Panc1 (cell line): ENCODE measurements at regions not wholly inside any gene's neighbourhood (a gene's known extent, or its start where the extent isn't known, plus 50 kb on each side); places are given as distances from the start of the nearest gene placed in this dataset.

Source experiments
- ATAC-seq: fragments of 200-7000 bp; cut with Tn5 transposase; 2 replicates; pipeline ENCODE4 v1.9.1; 2020; ENCODE audit warnings: mild to moderate bottlenecking, moderate library complexity
- BruUV-seq: library from RNA; stranded (reverse); fragments of 400-500 nt; replicated peaks from 2 replicates; lab custom pipeline; 2021; lab: Mats Ljungman, UMichigan
- CTCF ChIA-PET: fragments of 300-600 bp; sonication (Branson Sonifier 250); formaldehyde crosslinking; loops from one replicate; lab custom pipeline; 2022; ENCODE audit warnings: antibody characterized with exemption; lab: Charles Lee
- POLR2A ChIA-PET: fragments of 300-600 bp; sonication (Branson Sonifier 250); formaldehyde crosslinking; loops from one replicate; lab custom pipeline; 2022; ENCODE audit warnings: antibody characterized with exemption; lab: Charles Lee
- DNase-seq: peaks from one replicate; pipeline ENCODE4 v3.0.0-alpha.2; 2010; ENCODE audit warnings: low read depth, low spot score
- H3K27ac ChIP-seq: 2 replicates; pipeline ENCODE4 v1.5.1; 2011; ENCODE audit warnings: mild to moderate bottlenecking, low read length, inconsistent platforms
- H3K27me3 ChIP-seq: fragments of 200-500 bp; sonication (Bioruptor generic); 2 replicates; pipeline ENCODE4 v1.6.0; 2014; ENCODE audit warnings: low read length, inconsistent platforms; ENCODE audit not compliant: control insufficient read depth, insufficient read depth
- H3K36me3 ChIP-seq: fragments of 200-500 bp; sonication (Bioruptor generic); 2 replicates; pipeline ENCODE4 v1.5.1; 2014; ENCODE audit warnings: inconsistent platforms, mild to moderate bottlenecking, low read length, moderate library complexity; ENCODE audit not compliant: control insufficient read depth, insufficient read depth
- H3K4me1 ChIP-seq: 2 replicates; pipeline ENCODE4 v1.5.1; 2011; ENCODE audit warnings: inconsistent platforms, mild to moderate bottlenecking, low read length, moderate library complexity; ENCODE audit not compliant: control insufficient read depth, insufficient read depth
- H3K4me3 ChIP-seq, 2 experiments: 2 replicates each; pipeline ENCODE4 v1.5.1; 2011 to 2012; ENCODE audit warnings: low read depth in 2 of 2, low read length in 2 of 2, mild to moderate bottlenecking in 2 of 2, inconsistent platforms in 1 of 2, moderate library complexity in 1 of 2
- H3K9me3 ChIP-seq: fragments of 200-500 bp; sonication (Bioruptor generic); 2 replicates; pipeline ENCODE4 v1.5.1; 2014; ENCODE audit warnings: low read depth, mild to moderate bottlenecking, inconsistent platforms, low read length, moderate library complexity; ENCODE audit not compliant: control insufficient read depth, insufficient read depth
- POLR2AphosphoS5 ChIP-seq: IDR thresholded peaks from 2 replicates; pipeline ENCODE4 v1.6.1; 2012; ENCODE audit warnings: mild to moderate bottlenecking, low read depth, low read length, moderate library complexity
- SIN3A ChIP-seq: IDR thresholded peaks from 2 replicates; pipeline ENCODE4 v1.6.1; 2012; ENCODE audit warnings: low read depth, mild to moderate bottlenecking, low read length, moderate library complexity, borderline replicate concordance; ENCODE audit not compliant: insufficient read depth
- TCF7L2 ChIP-seq: IDR thresholded peaks from 2 replicates; pipeline ENCODE4 v1.6.1; 2011; ENCODE audit warnings: mild to moderate bottlenecking, low read depth, low read length, inconsistent platforms
- in situ Hi-C: cut with HindIII; loops from 2 replicates; pipeline ENCODE4 v1.10.0; 2016; ENCODE audit warnings: low sequenced_read_pairs, low pct_unique_long_range_greater_than_20kb
- intact Hi-C: fragments of 100-400 bp; cut with micrococcal nuclease; formaldehyde crosslinking; loops from one replicate; pipeline ENCODE4 v1.10.0; 2022; ENCODE audit not compliant: unreplicated experiment
- TF ChIP-seq, protein P1 (sequence below): fragments of 450-650 bp; IDR thresholded peaks from 2 replicates; pipeline ENCODE4 v1.5.1; 2017; ENCODE audit warnings: mild to moderate bottlenecking
- TF ChIP-seq, protein P2 (sequence below), 2 experiments: IDR thresholded peaks; 2 replicates each; pipeline ENCODE4 v1.6.1; 2011 to 2012; ENCODE audit warnings: low read depth in 2 of 2, control low read depth in 1 of 2, low read length in 1 of 2, mild to moderate bottlenecking in 1 of 2, moderate library complexity in 1 of 2; ENCODE audit not compliant: insufficient read depth in 1 of 2

DNA sequence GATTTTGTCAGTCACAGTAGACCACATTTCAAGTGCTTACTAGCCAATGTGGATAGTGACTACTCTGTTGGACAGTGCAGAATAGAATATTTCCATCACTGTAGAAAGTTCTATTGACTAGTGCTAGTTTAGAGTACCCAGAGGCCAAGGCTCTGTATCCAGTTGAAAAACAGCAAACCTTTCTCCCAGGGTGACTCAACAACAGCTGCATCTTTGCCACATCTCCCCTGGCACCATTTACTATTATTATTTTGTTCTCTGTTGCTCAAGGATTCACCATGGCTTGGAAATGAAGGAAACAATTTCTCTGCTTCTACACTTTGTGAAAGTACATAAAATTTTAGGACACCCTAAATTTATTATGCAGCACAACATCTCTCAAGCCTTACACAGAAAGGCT is 85.3 kb upstream of the WDR26 start:
- intact Hi-C loops, result no loop called here
- H3K36me3 ChIP-seq, result no peaks in the 10 kb centered on the region
- no peak overlapping the region for H3K27ac ChIP-seq
- CTCF ChIA-PET, result no interaction called here
- TF ChIP-seq, protein P1, sequence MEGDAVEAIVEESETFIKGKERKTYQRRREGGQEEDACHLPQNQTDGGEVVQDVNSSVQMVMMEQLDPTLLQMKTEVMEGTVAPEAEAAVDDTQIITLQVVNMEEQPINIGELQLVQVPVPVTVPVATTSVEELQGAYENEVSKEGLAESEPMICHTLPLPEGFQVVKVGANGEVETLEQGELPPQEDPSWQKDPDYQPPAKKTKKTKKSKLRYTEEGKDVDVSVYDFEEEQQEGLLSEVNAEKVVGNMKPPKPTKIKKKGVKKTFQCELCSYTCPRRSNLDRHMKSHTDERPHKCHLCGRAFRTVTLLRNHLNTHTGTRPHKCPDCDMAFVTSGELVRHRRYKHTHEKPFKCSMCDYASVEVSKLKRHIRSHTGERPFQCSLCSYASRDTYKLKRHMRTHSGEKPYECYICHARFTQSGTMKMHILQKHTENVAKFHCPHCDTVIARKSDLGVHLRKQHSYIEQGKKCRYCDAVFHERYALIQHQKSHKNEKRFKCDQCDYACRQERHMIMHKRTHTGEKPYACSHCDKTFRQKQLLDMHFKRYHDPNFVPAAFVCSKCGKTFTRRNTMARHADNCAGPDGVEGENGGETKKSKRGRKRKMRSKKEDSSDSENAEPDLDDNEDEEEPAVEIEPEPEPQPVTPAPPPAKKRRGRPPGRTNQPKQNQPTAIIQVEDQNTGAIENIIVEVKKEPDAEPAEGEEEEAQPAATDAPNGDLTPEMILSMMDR, result no peak
- TF ChIP-seq SIN3A, result no peak
- no peak for TF ChIP-seq TCF7L2
- TF ChIP-seq POLR2AphosphoS5, result no peak
- TF ChIP-seq, protein P2, sequence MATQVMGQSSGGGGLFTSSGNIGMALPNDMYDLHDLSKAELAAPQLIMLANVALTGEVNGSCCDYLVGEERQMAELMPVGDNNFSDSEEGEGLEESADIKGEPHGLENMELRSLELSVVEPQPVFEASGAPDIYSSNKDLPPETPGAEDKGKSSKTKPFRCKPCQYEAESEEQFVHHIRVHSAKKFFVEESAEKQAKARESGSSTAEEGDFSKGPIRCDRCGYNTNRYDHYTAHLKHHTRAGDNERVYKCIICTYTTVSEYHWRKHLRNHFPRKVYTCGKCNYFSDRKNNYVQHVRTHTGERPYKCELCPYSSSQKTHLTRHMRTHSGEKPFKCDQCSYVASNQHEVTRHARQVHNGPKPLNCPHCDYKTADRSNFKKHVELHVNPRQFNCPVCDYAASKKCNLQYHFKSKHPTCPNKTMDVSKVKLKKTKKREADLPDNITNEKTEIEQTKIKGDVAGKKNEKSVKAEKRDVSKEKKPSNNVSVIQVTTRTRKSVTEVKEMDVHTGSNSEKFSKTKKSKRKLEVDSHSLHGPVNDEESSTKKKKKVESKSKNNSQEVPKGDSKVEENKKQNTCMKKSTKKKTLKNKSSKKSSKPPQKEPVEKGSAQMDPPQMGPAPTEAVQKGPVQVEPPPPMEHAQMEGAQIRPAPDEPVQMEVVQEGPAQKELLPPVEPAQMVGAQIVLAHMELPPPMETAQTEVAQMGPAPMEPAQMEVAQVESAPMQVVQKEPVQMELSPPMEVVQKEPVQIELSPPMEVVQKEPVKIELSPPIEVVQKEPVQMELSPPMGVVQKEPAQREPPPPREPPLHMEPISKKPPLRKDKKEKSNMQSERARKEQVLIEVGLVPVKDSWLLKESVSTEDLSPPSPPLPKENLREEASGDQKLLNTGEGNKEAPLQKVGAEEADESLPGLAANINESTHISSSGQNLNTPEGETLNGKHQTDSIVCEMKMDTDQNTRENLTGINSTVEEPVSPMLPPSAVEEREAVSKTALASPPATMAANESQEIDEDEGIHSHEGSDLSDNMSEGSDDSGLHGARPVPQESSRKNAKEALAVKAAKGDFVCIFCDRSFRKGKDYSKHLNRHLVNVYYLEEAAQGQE (IDR thresholded peaks at IDR 0.05; ENCODE audit: insufficient read depth in 1 of 2, low read depth in 2 of 2, low read length in 1 of 2), result no peak
- DNase-seq (no peak), ATAC-seq (no peak)
- no peaks in the 10 kb centered on the region for H3K27me3 ChIP-seq
- H3K9me3 ChIP-seq, result no peaks in the 10 kb centered on the region
- H3K4me3 ChIP-seq, result no peak overlapping the region
- H3K4me1 ChIP-seq, result no peaks in the 10 kb centered on the region
- POLR2A ChIA-PET, result no interaction called here
- BruUV-seq, result no TSS peak
- in situ Hi-C loops, result no loop called here

DNA sequence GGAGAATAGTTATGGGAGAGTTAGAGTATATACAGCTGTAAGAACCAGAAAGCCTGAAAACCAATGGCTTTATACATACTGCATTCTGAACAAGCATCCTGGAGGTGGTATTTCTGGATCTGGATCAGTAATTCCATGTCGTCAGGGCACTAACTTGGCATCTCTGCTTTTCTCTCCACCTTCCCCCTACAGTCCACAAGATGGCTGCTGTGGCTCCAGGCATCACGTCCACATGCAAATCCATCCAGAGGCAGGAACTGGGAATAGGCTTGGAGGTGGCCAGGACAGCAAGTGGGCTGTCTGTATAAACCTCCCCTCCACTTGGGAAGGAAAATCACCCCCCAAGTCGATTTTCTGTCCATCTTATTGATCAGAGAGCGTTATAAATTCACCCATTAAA is 86.2 kb upstream of the WDR26 start:
- ChIA-PET CTCF (no interaction called here), POLR2A (no interaction called here)
- Histone ChIP-seq H3K27me3 (no peaks in the 10 kb centered on the region), H3K4me3 (no peak overlapping the region), H3K9me3 (no peaks in the 10 kb centered on the region), H3K27ac (no peak overlapping the region), H3K4me1 (no peaks in the 10 kb centered on the region), H3K36me3 (no peaks in the 10 kb centered on the region)
- intact Hi-C loops (no loop called here), in situ Hi-C loops (no loop called here)
- no peak for ATAC-seq
- TF ChIP-seq, protein P2 (IDR thresholded peaks at IDR 0.05; ENCODE audit: insufficient read depth in 1 of 2, low read depth in 2 of 2, low read length in 1 of 2), result no peak
- TF ChIP-seq SIN3A (no peak), TCF7L2 (no peak), POLR2AphosphoS5 (no peak)
- TF ChIP-seq, protein P1, result no peak
- DNase-seq, result no peak
- no TSS peak for BruUV-seq
